H1 (cell line): ENCODE measurements at regions not wholly inside any gene's neighbourhood (a gene's known extent, or its start where the extent isn't known, plus 50 kb on each side); places are given as distances from the start of the nearest gene placed in this dataset.

Source experiments
- CTCF ChIA-PET: fragments of 300-600 bp; sonication (Branson Sonifier 250); formaldehyde crosslinking; loops from one replicate; lab custom pipeline; 2021; ENCODE audit not compliant: partially characterized antibody; lab: Charles Lee
- POLR2A ChIA-PET: fragments of 300-600 bp; sonication (Branson Sonifier 250); formaldehyde crosslinking; loops from one replicate; lab custom pipeline; 2021; ENCODE audit warnings: inconsistent platforms; ENCODE audit not compliant: partially characterized antibody; lab: Charles Lee
- DNase-seq, 2 experiments: peaks; one replicate each; pipeline versions ENCODE4 v3.0.0 to v3.0.0-alpha.2; 2010 to 2022; ENCODE audit warnings: low spot score in 2 of 2, low read depth in 1 of 2, mixed read lengths in 1 of 2
- FAIRE-seq: peaks from 2 replicates; lab custom pipeline; 2011; peaks lifted over from hg19 to GRCh38; lab: Jason Lieb, UNC
- H2AFZ ChIP-seq: 2 replicates; pipeline ENCODE4 v1.8.1; 2012; ENCODE audit warnings: low read length, inconsistent platforms
- H2AK5ac ChIP-seq: 2 replicates; pipeline ENCODE4 v1.6.1; 2013; ENCODE audit warnings: low read depth, low read length
- H2BK120ac ChIP-seq: replicated peaks from 2 replicates; pipeline ENCODE3; 2013; ENCODE audit warnings: low read depth, low read length, inconsistent platforms
- H2BK12ac ChIP-seq: 2 replicates; pipeline ENCODE4 v1.6.1; 2013; ENCODE audit warnings: low read depth, low read length
- H2BK15ac ChIP-seq: 2 replicates; pipeline ENCODE4 v1.6.1; 2013; ENCODE audit warnings: low read length
- H2BK20ac ChIP-seq: 2 replicates; pipeline ENCODE4 v1.6.1; 2013; ENCODE audit warnings: low read length
- H2BK5ac ChIP-seq: 2 replicates; pipeline ENCODE4 v1.6.1; 2013; ENCODE audit warnings: low read depth, low read length
- H3K14ac ChIP-seq: 2 replicates; pipeline ENCODE4 v1.6.1; 2013; ENCODE audit warnings: inconsistent platforms; ENCODE audit not compliant: insufficient read length
- H3K18ac ChIP-seq: 2 replicates; pipeline ENCODE4 v1.6.1; 2013; ENCODE audit warnings: low read length; ENCODE audit errors: extremely low read depth
- H3K23ac ChIP-seq: 2 replicates; pipeline ENCODE4 v1.6.1; 2013; ENCODE audit warnings: inconsistent platforms; ENCODE audit not compliant: insufficient read length
- H3K23me2 ChIP-seq: 2 replicates; pipeline ENCODE4 v1.6.1; 2013; ENCODE audit warnings: low read depth, low read length
- H3K27ac ChIP-seq: 2 replicates; pipeline ENCODE4 v1.6.1; 2011; ENCODE audit warnings: low read depth, low read length, inconsistent platforms
- H3K27me3 ChIP-seq, 4 experiments: replicated peaks in 1 of 4; 1 replicate in 1 of 4; 2 replicates in 3 of 4; pipeline versions ENCODE4 v1.6.1 to v1.8.1; 2011 to 2013; ENCODE audit warnings: low read length in 3 of 4, mild to moderate bottlenecking in 3 of 4, inconsistent platforms in 2 of 4, mixed read lengths in 2 of 4, moderate library complexity in 1 of 4; ENCODE audit not compliant: control insufficient read depth in 3 of 4, insufficient read depth in 3 of 4; ENCODE audit errors: extremely low read depth in 1 of 4
- H3K36me3 ChIP-seq, 4 experiments: 2 replicates each; pipeline versions ENCODE4 v1.6.1 to v1.8.1; 2011 to 2013; ENCODE audit warnings: mild to moderate bottlenecking in 4 of 4, low read length in 3 of 4, moderate library complexity in 2 of 4, control low read depth in 1 of 4, inconsistent platforms in 1 of 4; ENCODE audit not compliant: insufficient read depth in 4 of 4, control insufficient read depth in 2 of 4
- H3K4ac ChIP-seq: replicated peaks from 2 replicates; pipeline ENCODE3; 2013; ENCODE audit warnings: low read length, low read depth, mixed read lengths, inconsistent platforms; ENCODE audit not compliant: insufficient read length
- H3K4me1 ChIP-seq, 4 experiments: replicated peaks in 1 of 4; 1 replicate in 1 of 4; 2 replicates in 3 of 4; pipeline versions ENCODE4 v1.6.1 to v1.8.1; 2011 to 2013; ENCODE audit warnings: low read length in 3 of 4, inconsistent platforms in 2 of 4, mixed read lengths in 1 of 4; ENCODE audit not compliant: insufficient read depth in 4 of 4, control insufficient read depth in 3 of 4
- H3K4me2 ChIP-seq, 2 experiments: 2 replicates each; pipeline versions ENCODE4 v1.6.1 to v1.8.1; 2011 to 2013; ENCODE audit warnings: low read depth in 2 of 2, low read length in 2 of 2, control low read depth in 1 of 2, inconsistent platforms in 1 of 2, mild to moderate bottlenecking in 1 of 2; ENCODE audit not compliant: insufficient read depth in 1 of 2
- H3K4me3 ChIP-seq, 4 experiments: fragments of 200-600, 300-600 bp in 1 of 4; sonication (generic), shearing (Covaris generic), sonication (Bioruptor Twin) in 1 of 4; 2 replicates each; pipeline versions ENCODE4 v1.5.1 to v1.8.1; 2011 to 2016; ENCODE audit warnings: low read length in 4 of 4, low read depth in 3 of 4, control low read depth in 2 of 4, inconsistent platforms in 2 of 4, mild to moderate bottlenecking in 2 of 4, mixed read lengths in 1 of 4, moderate library complexity in 1 of 4; ENCODE audit not compliant: insufficient read depth in 2 of 4; ENCODE audit errors: extremely low read depth in 1 of 4
- H3K56ac ChIP-seq: replicated peaks from 2 replicates; pipeline ENCODE3; 2013; ENCODE audit warnings: low read depth, mild to moderate bottlenecking, mixed read lengths, low read length, inconsistent platforms; ENCODE audit not compliant: insufficient read length
- H3K79me1 ChIP-seq: 2 replicates; pipeline ENCODE4 v1.6.1; 2013; ENCODE audit warnings: low read depth, low read length, control low read depth
- H3K79me2 ChIP-seq, 2 experiments: 2 replicates each; pipeline versions ENCODE4 v1.6.1 to v1.8.1; 2012 to 2013; ENCODE audit warnings: low read length in 2 of 2, mild to moderate bottlenecking in 2 of 2, inconsistent platforms in 1 of 2; ENCODE audit not compliant: insufficient read depth in 2 of 2, control insufficient read depth in 1 of 2
- H3K9ac ChIP-seq, 4 experiments: replicated peaks in 1 of 4; 1 replicate in 1 of 4; 2 replicates in 3 of 4; pipeline versions ENCODE4 v1.6.1 to v1.8.1; 2011 to 2013; ENCODE audit warnings: low read depth in 3 of 4, low read length in 3 of 4, control low read depth in 2 of 4, mild to moderate bottlenecking in 2 of 4, moderate library complexity in 2 of 4, inconsistent platforms in 1 of 4; ENCODE audit errors: extremely low read depth in 1 of 4
- H3K9me3 ChIP-seq, 2 experiments: 2 replicates each; pipeline versions ENCODE4 v1.6.1 to v1.8.1; 2012 to 2013; ENCODE audit warnings: mild to moderate bottlenecking in 2 of 2, moderate library complexity in 2 of 2, control low read depth in 1 of 2, inconsistent platforms in 1 of 2, low read depth in 1 of 2, low read length in 1 of 2, mixed read lengths in 1 of 2; ENCODE audit not compliant: insufficient read depth in 2 of 2
- H4K20me1 ChIP-seq, 2 experiments: replicated peaks in 1 of 2; 2 replicates each; pipeline versions ENCODE3 to v1.8.1; 2011 to 2013; ENCODE audit warnings: inconsistent platforms in 2 of 2, low read length in 2 of 2, mild to moderate bottlenecking in 1 of 2; ENCODE audit not compliant: insufficient read depth in 2 of 2, control insufficient read depth in 1 of 2
- H4K5ac ChIP-seq: 2 replicates; pipeline ENCODE4 v1.6.1; 2013; ENCODE audit warnings: low read length, low read depth, mixed read lengths, inconsistent platforms; ENCODE audit not compliant: insufficient read length
- H4K8ac ChIP-seq: 2 replicates; pipeline ENCODE4 v1.8.0; 2013; ENCODE audit warnings: mild to moderate bottlenecking, moderate library complexity, low read length, inconsistent platforms; ENCODE audit not compliant: insufficient read depth; ENCODE audit errors: extremely low read depth
- H4K91ac ChIP-seq: replicated peaks from 2 replicates; pipeline ENCODE3; 2013; ENCODE audit warnings: low read length, mixed read lengths, inconsistent platforms; ENCODE audit not compliant: insufficient read length
- HDAC2 ChIP-seq, 2 experiments: fragments of 300-600 bp in 1 of 2; sonication (generic) in 1 of 2; IDR thresholded peaks; 2 replicates each; pipeline ENCODE4 v1.6.1; 2011 to 2012; ENCODE audit warnings: low read depth in 2 of 2, low read length in 2 of 2, mild to moderate bottlenecking in 2 of 2, moderate library complexity in 2 of 2, borderline replicate concordance in 1 of 2, inconsistent platforms in 1 of 2
- WGBS, 2 experiments: shearing (Covaris generic) in 1 of 2; methylation state at CpG; one replicate each; pipeline versions ENCODE4 v1.1.6 to v1.1.7; 2013 to 2015; ENCODE audit warnings: low lambda C conversion rate in 2 of 2, mixed read lengths in 2 of 2, inconsistent platforms in 1 of 2, low coverage in 1 of 2, missing lambda C conversion rate in 1 of 2; ENCODE audit not compliant: insufficient replicate concordance in 2 of 2, insufficient coverage in 1 of 2, insufficient read length in 1 of 2; ENCODE audit errors: extremely low coverage in 1 of 2, missing lambda C conversion rate in 1 of 2; 5-methylcytosine and 5-hydroxymethylcytosine counted together
- TF ChIP-seq, protein P1 (sequence below): IDR thresholded peaks from 2 replicates; pipeline ENCODE4 v1.6.1; 2012; ENCODE audit warnings: inconsistent platforms

DNA sequence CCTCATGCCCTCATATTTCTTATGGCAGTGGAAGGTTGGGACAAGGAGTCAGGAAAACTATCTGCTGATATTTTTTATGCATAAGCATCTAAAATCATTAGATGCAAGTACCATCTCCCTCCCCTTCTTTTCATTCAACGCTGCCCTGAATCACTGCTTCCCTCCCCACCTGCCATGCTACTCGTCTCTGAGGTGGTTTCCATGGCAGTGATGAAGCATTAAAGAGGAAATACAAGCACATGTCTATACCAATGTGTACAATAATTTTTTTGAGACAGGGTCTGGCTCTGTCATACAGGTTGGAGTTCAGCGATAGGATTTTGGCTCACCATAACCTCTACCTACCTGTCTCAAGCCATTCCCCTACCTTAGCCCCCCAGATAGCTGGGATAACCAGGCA lies 67.5 kb upstream of the SETMAR start:
- no peak overlapping the region for H2BK120ac ChIP-seq
- H3K56ac ChIP-seq, result no peak overlapping the region
- no peaks in the 10 kb centered on the region for H3K9me3 ChIP-seq
- H2AK5ac ChIP-seq, result no peak overlapping the region
- peaks cover 2 to 10% (median 7%) of the 10 kb centered on the region in 4 experiments; a peak in 4 of 7 replicates for H3K27me3 ChIP-seq
- no peak overlapping the region for H3K23ac ChIP-seq
- H2BK12ac ChIP-seq, result no peak overlapping the region
- H2BK20ac ChIP-seq, result no peak overlapping the region
- H3K4me1 ChIP-seq, result peaks cover 0 to 3% (median under 1%) of the 10 kb centered on the region in 4 experiments; a peak in 4 of 7 replicates
- H3K18ac ChIP-seq, result no peak overlapping the region
- no peak overlapping the region for H3K9ac ChIP-seq
- no peak overlapping the region for H4K5ac ChIP-seq
- DNase-seq (no peak), FAIRE-seq (no peak)
- no peak overlapping the region for H2AFZ ChIP-seq
- no peak overlapping the region for H4K91ac ChIP-seq
- H3K79me2 ChIP-seq, result no peaks in the 10 kb centered on the region
- no peaks in the 10 kb centered on the region for H4K20me1 ChIP-seq
- H3K36me3 ChIP-seq, result no peaks in the 10 kb centered on the region
- no peak overlapping the region for H3K4me3 ChIP-seq
- H3K23me2 ChIP-seq, result no peaks in the 10 kb centered on the region
- H3K4me2 ChIP-seq, result no peak overlapping the region
- no peak overlapping the region for H3K4ac ChIP-seq
- no peak for TF ChIP-seq HDAC2 (IDR thresholded peaks at IDR 0.05; ENCODE audit: borderline replicate concordance in 1 of 2, low read depth in 2 of 2, low read length in 2 of 2)
- TF ChIP-seq, protein P1, sequence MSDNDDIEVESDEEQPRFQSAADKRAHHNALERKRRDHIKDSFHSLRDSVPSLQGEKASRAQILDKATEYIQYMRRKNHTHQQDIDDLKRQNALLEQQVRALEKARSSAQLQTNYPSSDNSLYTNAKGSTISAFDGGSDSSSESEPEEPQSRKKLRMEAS, result no peak
- H3K27ac ChIP-seq, result no peak overlapping the region
- no peak overlapping the region for H3K14ac ChIP-seq
- no peak overlapping the region for H2BK15ac ChIP-seq
- 91% methylated on average over 3 of the region's 3 CpGs; no CpG with 5 or more reads in 1 of the 2 experiments for WGBS, 2 experiments
- no peak overlapping the region for H2BK5ac ChIP-seq
- no peaks in the 10 kb centered on the region for H3K79me1 ChIP-seq
- POLR2A ChIA-PET, result no interaction called here
- no peak overlapping the region for H4K8ac ChIP-seq
- CTCF ChIA-PET, result interaction anchor here (0.8 kb wide), 1 partner anchor 10 kb away, joined by 4 read pairs; no protein-coding TSS in a partner anchor
